Subcutaneous abdominal adipose tissue (tissue), 5 donors: ENCODE measurements at regions not wholly inside any gene's neighbourhood (a gene's known extent, or its start where the extent isn't known, plus 50 kb on each side); places are given as distances from the start of the nearest gene placed in this dataset.
"Not testable (repeated sequence)": the region's sequence is repeated elsewhere in the genome, so short reads cannot be mapped to it uniquely, and the experiment has no call there.

Source experiments
- H3K27ac ChIP-seq: one replicate; pipeline ENCODE4 v1.7.0; 2013; ENCODE audit warnings: low read depth, mild to moderate bottlenecking, inconsistent platforms, low read length, moderate library complexity
- H3K27me3 ChIP-seq, 5 donors: one replicate each; pipeline ENCODE4 v1.7.0; 2013; ENCODE audit warnings: low read length in 5 of 5, inconsistent platforms in 1 of 5; ENCODE audit not compliant: control insufficient read depth in 5 of 5, insufficient read depth in 4 of 5
- H3K36me3 ChIP-seq, 5 donors: one replicate each; pipeline ENCODE4 v1.7.0; 2013; ENCODE audit warnings: low read length in 5 of 5; ENCODE audit not compliant: control insufficient read depth in 5 of 5, insufficient read depth in 5 of 5
- H3K4me1 ChIP-seq, 5 donors: one replicate each; pipeline ENCODE4 v1.7.0; 2013; ENCODE audit warnings: low read length in 5 of 5, mild to moderate bottlenecking in 3 of 5, moderate library complexity in 1 of 5; ENCODE audit not compliant: control insufficient read depth in 5 of 5, insufficient read depth in 5 of 5
- H3K4me3 ChIP-seq, 5 donors: one replicate each; pipeline ENCODE4 v1.7.0; 2013; ENCODE audit warnings: low read length in 5 of 5, low read depth in 1 of 5
- H3K9ac ChIP-seq, 5 donors: one replicate each; pipeline ENCODE4 v1.7.0; 2013; ENCODE audit warnings: low read length in 5 of 5, mild to moderate bottlenecking in 4 of 5, moderate library complexity in 3 of 5
- H3K9me3 ChIP-seq, 5 donors: one replicate each; pipeline ENCODE4 v1.7.0; 2013; ENCODE audit warnings: low read length in 5 of 5; ENCODE audit not compliant: control insufficient read depth in 5 of 5
- donor health status: healthy.
- donor health status: healthy.
- donor health status: healthy.
- donor health status: healthy.
- donor health status: healthy.

DNA sequence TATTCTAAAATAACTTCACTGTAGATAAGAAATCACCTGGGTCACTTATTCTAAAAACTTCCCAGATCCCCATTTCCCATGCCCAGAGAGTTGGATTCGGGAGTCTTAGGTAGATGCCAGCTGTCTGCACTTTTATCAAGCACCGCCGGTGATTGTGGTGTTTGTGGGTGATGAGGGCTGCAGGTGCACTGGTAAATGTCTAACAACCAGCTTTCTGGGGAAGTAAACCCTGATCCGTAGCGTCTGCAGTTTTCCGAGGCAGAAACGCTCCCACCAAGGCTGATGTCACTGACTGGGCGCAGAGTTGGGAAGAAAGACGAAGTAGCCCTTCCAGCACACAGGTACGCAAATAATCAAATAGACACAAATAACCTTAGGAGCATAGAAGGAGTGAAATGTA lies 152.2 kb upstream of the KCNG1 start:
- Histone ChIP-seq H3K4me3 (no peak overlapping the region), H3K9me3 (peaks cover 0 to 4% (median 0%) of the 10 kb centered on the region in 5 donors), H3K36me3 (no peaks in the 10 kb centered on the region), H3K4me1 (no peaks in the 10 kb centered on the region), H3K9ac (no peak overlapping the region), H3K27me3 (peaks cover 0 to 10% (median 2%) of the 10 kb centered on the region in 5 donors), H3K27ac (no peak overlapping the region)

GRCh38 chr20:51174536-51174935 lies 151.6 kb upstream of the KCNG1 start:
- Histone ChIP-seq H3K36me3 (no peaks in the 10 kb centered on the region), H3K4me1 (no peaks in the 10 kb centered on the region), H3K27me3 (peaks cover 0 to 10% (median 2%) of the 10 kb centered on the region in 5 donors), H3K4me3 (no peak overlapping the region), H3K27ac (no peak overlapping the region), H3K9me3 (peaks cover 0 to 4% (median 3%) of the 10 kb centered on the region in 5 donors), H3K9ac (no peak overlapping the region)

DNA sequence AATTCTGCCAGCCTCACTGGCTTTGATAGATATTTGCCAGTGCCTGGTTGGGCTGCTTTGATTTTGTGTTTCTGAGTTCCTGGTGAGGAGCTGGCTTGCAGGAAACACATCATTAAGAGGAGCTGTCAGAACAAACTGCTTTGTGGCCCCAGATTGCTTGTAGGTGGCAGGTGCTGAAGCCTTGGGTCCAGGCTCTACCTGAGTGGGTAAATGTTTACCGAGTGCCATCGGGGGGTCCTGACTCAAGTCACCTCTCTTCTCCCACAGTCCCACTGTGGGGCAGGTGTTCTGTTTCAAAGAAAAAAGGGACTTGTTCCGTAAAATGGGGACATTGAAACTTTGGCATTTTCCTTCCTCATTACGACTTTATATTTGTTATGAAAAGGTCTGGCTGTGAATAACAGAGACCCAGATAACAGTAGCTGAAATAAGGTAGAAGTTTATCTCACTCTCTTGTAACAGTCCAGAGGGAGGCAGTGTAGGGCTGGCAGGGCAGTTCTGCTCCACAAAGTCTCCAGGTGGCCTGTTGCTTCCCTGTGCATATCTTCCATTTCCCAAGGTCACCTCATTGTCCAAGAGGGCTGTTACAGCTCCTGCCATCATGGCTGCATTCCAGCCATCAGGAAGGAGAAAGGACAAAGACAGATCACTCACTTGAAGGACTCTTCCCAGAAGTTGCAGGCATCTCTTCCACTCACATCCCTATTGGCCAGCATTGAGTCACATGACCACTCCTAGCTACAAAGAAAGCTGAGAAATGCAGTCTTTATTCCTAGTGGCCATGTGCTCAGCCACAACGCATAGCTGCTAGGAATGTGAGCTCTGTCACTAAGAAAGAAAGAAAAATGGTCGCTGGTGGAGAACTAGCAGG lies 149.9 kb upstream of the KCNG1 start:
- Histone ChIP-seq H3K27me3 (peaks cover 0 to 5% (median 0%) of the 10 kb centered on the region in 5 donors), H3K4me3 (no peak overlapping the region), H3K36me3 (no peaks in the 10 kb centered on the region), H3K9me3 (peaks cover 0 to 6% (median 6%) of the 10 kb centered on the region in 5 donors), H3K4me1 (no peaks in the 10 kb centered on the region), H3K27ac (no peak overlapping the region), H3K9ac (no peak overlapping the region)

GRCh38 chr20:51171141-51171540 lies 148.2 kb upstream of the KCNG1 start:
- Histone ChIP-seq H3K27ac (no peak overlapping the region), H3K9me3 (peaks cover 0 to 6% (median 6%) of the 10 kb centered on the region in 5 donors), H3K9ac (no peak overlapping the region)

GRCh38 chr20:51169813-51170212 lies 146.9 kb upstream of the KCNG1 start:
- Histone ChIP-seq H3K9me3 (peaks cover 0 to 6% (median 6%) of the 10 kb centered on the region in 5 donors), H3K36me3 (no peaks in the 10 kb centered on the region), H3K27ac (no peak overlapping the region), H3K9ac (no peak overlapping the region), H3K4me1 (no peaks in the 10 kb centered on the region), H3K27me3 (peaks cover 0 to 8% (median 6%) of the 10 kb centered on the region in 5 donors), H3K4me3 (no peak overlapping the region)

More at GRCh38 chr20:51171141-51171540, 148.2 kb upstream of the KCNG1 start:
- no peaks in the 10 kb centered on the region for H3K4me1 ChIP-seq
- H3K27me3 ChIP-seq = peaks cover 0 to 4% (median 0%) of the 10 kb centered on the region in 5 donors
- H3K36me3 ChIP-seq = no peaks in the 10 kb centered on the region
- no peak overlapping the region for H3K4me3 ChIP-seq

- not testable (repeated sequence) for H3K27ac ChIP-seq, H3K9ac ChIP-seq, H3K9me3 ChIP-seq, H3K4me3 ChIP-seq, H3K4me1 ChIP-seq, H3K36me3 ChIP-seq
- peaks cover 3 to 12% (median 5%) of the 10 kb centered on the region in 5 donors for H3K27me3 ChIP-seq
Observed at GRCh38 chr20:51167911-51168310, 145.0 kb upstream of the KCNG1 start.

DNA sequence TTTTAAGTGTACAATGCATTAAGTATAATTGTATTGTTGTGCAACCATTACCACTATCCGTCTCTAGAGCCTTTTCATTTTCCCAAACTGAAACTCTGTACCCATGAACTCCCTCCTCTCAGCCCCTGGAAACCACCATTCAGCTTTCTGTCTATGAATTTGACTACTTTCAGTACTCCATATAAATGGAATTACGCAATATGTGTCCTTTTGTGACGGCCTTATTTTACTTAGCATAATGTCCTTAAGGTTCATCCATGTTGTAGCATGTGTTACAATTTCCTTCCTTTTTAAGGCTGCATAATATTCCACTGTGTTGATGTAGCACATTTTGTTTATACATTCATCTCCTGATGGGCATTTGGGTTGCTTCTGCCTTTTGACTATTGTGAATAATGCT lies 143.6 kb upstream of the KCNG1 start:
- Histone ChIP-seq H3K27ac (no peak overlapping the region), H3K9me3 (peaks cover 0 to 6% (median 2%) of the 10 kb centered on the region in 5 donors), H3K9ac (no peak overlapping the region), H3K36me3 (no peaks in the 10 kb centered on the region), H3K27me3 (peaks cover 3 to 15% (median 10%) of the 10 kb centered on the region in 5 donors), H3K4me3 (no peak overlapping the region), H3K4me1 (no peaks in the 10 kb centered on the region)

DNA sequence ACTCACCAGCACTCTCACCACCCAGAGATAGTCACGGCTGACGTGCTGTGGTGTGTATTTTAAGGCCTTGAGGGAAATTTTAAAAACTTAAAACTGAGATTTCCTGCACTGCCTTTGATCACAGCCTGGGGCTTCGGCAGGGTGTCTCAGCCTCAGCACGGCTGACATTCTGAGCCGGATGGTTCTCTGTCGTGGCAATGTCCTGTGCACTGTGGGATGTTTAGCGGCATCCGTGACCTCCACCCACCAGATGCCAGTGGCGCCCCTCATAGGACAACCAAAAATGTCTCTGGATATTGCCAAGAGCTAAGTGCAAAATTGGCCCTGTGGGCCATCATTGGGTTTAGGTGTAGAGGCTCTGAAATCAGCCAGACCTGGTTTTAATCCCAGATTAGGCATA lies 142.2 kb upstream of the KCNG1 start:
- no peaks in the 10 kb centered on the region for H3K4me1 ChIP-seq
- H3K27ac ChIP-seq = no peak overlapping the region
- H3K9me3 ChIP-seq = peaks cover 0 to 10% (median 5%) of the 10 kb centered on the region in 5 donors
- H3K4me3 ChIP-seq = no peak overlapping the region
- H3K9ac ChIP-seq = no peak overlapping the region
- H3K27me3 ChIP-seq = peaks cover 11 to 25% (median 19%) of the 10 kb centered on the region in 5 donors
- H3K36me3 ChIP-seq = no peaks in the 10 kb centered on the region

- H3K27ac ChIP-seq = no peak overlapping the region
Observed at GRCh38 chr20:51164731-51165130, 141.8 kb upstream of the KCNG1 start.

DNA sequence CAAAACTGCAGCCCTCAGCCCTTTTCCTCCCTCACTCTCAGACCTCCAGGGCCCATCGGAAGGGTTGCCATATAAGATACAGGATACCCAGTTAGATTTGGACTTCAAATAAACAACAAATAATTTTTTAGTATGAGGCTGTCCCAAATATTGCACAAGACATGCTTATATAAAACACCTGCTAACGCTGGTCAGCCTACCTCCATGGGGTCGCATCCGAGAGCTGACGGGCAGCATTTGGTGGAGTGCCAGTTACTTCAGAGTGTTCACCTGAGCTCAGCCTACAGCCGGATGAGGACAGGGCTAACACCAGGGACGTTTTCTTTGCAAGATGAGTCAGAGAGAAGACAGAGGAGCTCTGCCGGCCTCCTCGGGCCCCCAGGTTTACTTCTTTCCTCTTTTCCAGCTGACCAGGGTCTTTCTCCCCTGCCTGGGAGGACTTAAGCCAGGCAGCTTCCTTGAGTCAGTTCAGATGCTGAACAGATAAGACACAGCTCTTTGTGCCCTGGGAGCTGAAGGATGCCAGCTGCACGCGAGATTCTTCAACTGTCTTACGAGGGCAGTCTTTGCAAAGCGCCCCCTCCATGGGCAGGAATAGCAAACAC lies 141.2 kb upstream of the KCNG1 start:
- Histone ChIP-seq H3K9ac (no peak overlapping the region), H3K4me3 (no peak overlapping the region), H3K4me1 (no peaks in the 10 kb centered on the region), H3K36me3 (no peaks in the 10 kb centered on the region), H3K9me3 (peaks cover 0 to 5% (median 0%) of the 10 kb centered on the region in 5 donors), H3K27me3 (peaks cover 19 to 29% (median 24%) of the 10 kb centered on the region in 5 donors), H3K27ac (no peak overlapping the region)

More at GRCh38 chr20:51164731-51165130, 141.8 kb upstream of the KCNG1 start:
- Histone ChIP-seq H3K9ac (no peak overlapping the region), H3K4me3 (no peak overlapping the region), H3K4me1 (no peaks in the 10 kb centered on the region), H3K36me3 (no peaks in the 10 kb centered on the region), H3K27me3 (peaks cover 14 to 29% (median 21%) of the 10 kb centered on the region in 5 donors), H3K9me3 (peaks cover 0 to 8% (median 5%) of the 10 kb centered on the region in 5 donors)
